ENCODE measurements at regions not wholly inside any gene's neighbourhood (a gene's known extent, or its start where the extent isn't known, plus 50 kb on each side); places are given as distances from the start of the nearest gene placed in this dataset.

- Histone ChIP-seq H3K4me3 (ENCODE audit: severe bottlenecking) (no peak overlapping the region), H3K9me3 (ENCODE audit: severe bottlenecking) (no peaks in the 10 kb centered on the region), H3K27me3 (ENCODE audit: insufficient read depth, poor library complexity, severe bottlenecking) (no peaks in the 10 kb centered on the region), H3K36me3 (ENCODE audit: low read depth) (no peaks in the 10 kb centered on the region), H3K4me1 (ENCODE audit: insufficient read depth, poor library complexity, severe bottlenecking) (no peaks in the 10 kb centered on the region), H3K27ac (ENCODE audit: poor library complexity, severe bottlenecking) (no peak overlapping the region)
- TF ChIP-seq CTCF (IDR thresholded peaks at IDR 0.05; ENCODE audit: poor library complexity, severe bottlenecking), result no peak
- no peak for ATAC-seq (ENCODE audit: low read depth)
- no peak for DNase-seq (ENCODE audit: low spot score)
These were observed 361.8 kb downstream of the GATA3 start for GRCh38 chr10:8416192-8416701.

- H3K4me3 ChIP-seq (ENCODE audit: severe bottlenecking), result no peak overlapping the region
- DNase-seq (ENCODE audit: low spot score), result no peak
- no peak for TF ChIP-seq CTCF (IDR thresholded peaks at IDR 0.05; ENCODE audit: poor library complexity, severe bottlenecking)
- no peaks in the 10 kb centered on the region for H3K9me3 ChIP-seq (ENCODE audit: severe bottlenecking)
- no peak for ATAC-seq (ENCODE audit: low read depth)
- no peaks in the 10 kb centered on the region for H3K4me1 ChIP-seq (ENCODE audit: insufficient read depth, poor library complexity, severe bottlenecking)
- no peaks in the 10 kb centered on the region for H3K36me3 ChIP-seq (ENCODE audit: low read depth)
- no peaks in the 10 kb centered on the region for H3K27me3 ChIP-seq (ENCODE audit: insufficient read depth, poor library complexity, severe bottlenecking)
- no peak overlapping the region for H3K27ac ChIP-seq (ENCODE audit: poor library complexity, severe bottlenecking)
These were observed 362.3 kb downstream of the GATA3 start for GRCh38 chr10:8416760-8417159.

- Histone ChIP-seq H3K9me3 (ENCODE audit: severe bottlenecking) (no peaks in the 10 kb centered on the region), H3K4me1 (ENCODE audit: insufficient read depth, poor library complexity, severe bottlenecking) (no peaks in the 10 kb centered on the region), H3K36me3 (ENCODE audit: low read depth) (no peaks in the 10 kb centered on the region), H3K4me3 (ENCODE audit: severe bottlenecking) (no peak overlapping the region), H3K27ac (ENCODE audit: poor library complexity, severe bottlenecking) (no peak overlapping the region), H3K27me3 (ENCODE audit: insufficient read depth, poor library complexity, severe bottlenecking) (no peaks in the 10 kb centered on the region)
- DNase-seq (ENCODE audit: low spot score) (no peak), ATAC-seq (ENCODE audit: low read depth) (no peak)
- no peak for TF ChIP-seq CTCF (IDR thresholded peaks at IDR 0.05; ENCODE audit: poor library complexity, severe bottlenecking)
These were observed 363.1 kb downstream of the GATA3 start for GRCh38 chr10:8417631-8418030.

- H3K36me3 ChIP-seq (ENCODE audit: low read depth), result no peaks in the 10 kb centered on the region
These were observed 364.1 kb downstream of the GATA3 start for GRCh38 chr10:8418631-8419030.

More at GRCh38 chr10:8418631-8419030, 364.1 kb downstream of the GATA3 start:
- H3K4me3 ChIP-seq (ENCODE audit: severe bottlenecking), result no peak overlapping the region
- ATAC-seq (ENCODE audit: low read depth) (no peak), DNase-seq (ENCODE audit: low spot score) (no peak)
- no peaks in the 10 kb centered on the region for H3K4me1 ChIP-seq (ENCODE audit: insufficient read depth, poor library complexity, severe bottlenecking)
- no peak overlapping the region for H3K27ac ChIP-seq (ENCODE audit: poor library complexity, severe bottlenecking)
- TF ChIP-seq CTCF (IDR thresholded peaks at IDR 0.05; ENCODE audit: poor library complexity, severe bottlenecking), result no peak
- H3K9me3 ChIP-seq (ENCODE audit: severe bottlenecking), result no peaks in the 10 kb centered on the region
- H3K27me3 ChIP-seq (ENCODE audit: insufficient read depth, poor library complexity, severe bottlenecking), result no peaks in the 10 kb centered on the region

Data from RWPE2 (cell line).